ENCODE measurements at regions not wholly inside any gene's neighbourhood (a gene's known extent, or its start where the extent isn't known, plus 50 kb on each side); places are given as distances from the start of the nearest gene placed in this dataset.

DNA sequence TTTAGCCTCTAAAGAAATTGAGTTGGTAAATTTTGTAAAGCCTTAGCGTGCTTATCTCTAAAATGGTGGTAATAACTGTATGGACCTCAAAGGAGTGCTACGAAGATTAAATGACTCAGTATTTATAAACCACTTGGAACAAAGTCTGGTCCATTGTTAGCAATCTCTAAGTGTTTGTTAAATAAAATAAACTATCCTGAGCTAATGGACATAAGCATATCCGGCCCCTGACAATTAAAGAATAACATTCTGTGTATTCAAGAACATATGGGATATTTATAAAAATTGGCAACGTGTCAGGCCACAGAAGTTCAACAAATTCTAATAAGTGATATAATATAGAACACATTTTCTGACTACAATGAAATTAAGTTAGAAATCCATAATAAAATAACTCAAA lies 71.0 kb downstream of the MYEOV start:
- DNase-seq (ENCODE audit: low read depth, low spot score) = no peak

DNA sequence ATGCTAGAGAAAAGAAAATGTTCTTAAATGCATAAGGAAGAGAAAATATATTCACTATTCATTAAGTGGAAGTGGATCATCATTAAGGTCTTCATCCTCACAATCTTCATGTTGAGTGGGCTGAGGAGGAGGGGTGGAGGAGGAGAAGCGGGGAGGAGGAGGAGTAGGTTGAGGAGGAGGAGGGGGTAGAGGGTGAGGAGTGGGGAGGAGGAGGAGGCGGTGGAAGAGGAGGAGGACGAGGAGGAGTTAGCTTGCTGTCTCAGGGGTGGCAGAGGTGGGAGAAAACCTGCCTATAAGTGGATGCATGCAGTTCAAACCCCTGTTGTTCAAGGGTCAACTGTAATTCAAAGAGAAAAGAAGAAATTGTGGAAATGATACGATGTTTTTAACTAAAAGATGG lies 71.6 kb downstream of the MYEOV start:
- DNase-seq (ENCODE audit: low read depth, low spot score) = no peak

DNA sequence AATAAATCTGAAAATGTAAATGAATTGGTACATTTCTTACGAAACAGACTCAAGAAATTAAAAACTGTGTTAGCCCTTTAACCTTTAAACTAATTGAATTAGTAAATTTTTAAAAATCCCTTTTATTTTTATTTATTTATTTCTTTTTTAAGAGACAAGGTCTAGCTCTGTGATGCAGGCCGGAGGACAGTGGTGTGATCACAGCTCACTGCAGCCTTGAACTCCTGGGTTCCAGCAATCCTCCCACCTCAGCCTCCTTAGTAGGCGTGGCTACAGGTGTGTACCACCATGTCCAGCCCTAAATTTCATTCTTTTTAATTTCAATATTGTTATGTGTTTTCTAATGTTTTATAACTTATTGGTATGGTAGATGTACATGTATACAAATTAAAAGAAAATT lies 72.6 kb downstream of the MYEOV start:
- DNase-seq (ENCODE audit: low read depth, low spot score) = no peak

DNA sequence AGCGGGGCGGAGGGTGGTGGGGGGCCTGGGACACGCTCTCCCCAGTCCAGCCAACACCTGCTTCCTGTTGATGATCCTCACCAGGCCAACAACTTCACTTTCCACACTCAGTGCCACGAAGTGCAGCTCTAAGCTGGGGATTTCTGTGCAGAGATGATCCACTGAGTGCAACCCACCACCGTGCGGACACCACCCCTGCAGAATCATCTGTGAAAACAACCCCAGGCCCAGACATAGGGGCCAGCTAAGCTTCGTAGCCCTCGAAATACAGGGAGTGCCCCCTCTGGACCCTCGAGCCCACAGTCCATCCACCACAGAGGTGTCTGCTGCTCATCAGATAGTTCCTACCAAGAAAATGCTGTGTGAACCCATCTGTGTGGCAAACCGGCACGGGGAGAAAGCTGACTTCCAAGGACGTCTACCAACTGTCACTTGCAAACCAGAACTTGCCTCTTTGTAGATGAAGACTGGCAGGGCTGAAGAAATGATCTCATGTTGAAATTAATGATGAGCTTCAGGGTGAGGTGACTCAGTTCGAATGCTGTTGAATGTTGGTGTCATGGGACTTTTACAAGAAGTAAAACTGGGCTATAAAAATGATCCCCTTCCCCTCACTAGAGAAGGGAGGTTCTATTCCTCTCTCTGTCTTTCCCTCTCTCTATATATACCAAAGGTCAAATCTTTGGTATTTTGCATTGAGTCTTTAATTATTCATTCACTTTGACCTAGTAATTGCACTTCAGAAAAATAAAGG lies 73.4 kb downstream of the MYEOV start:
- no peak for DNase-seq (ENCODE audit: low read depth, low spot score)

DNA sequence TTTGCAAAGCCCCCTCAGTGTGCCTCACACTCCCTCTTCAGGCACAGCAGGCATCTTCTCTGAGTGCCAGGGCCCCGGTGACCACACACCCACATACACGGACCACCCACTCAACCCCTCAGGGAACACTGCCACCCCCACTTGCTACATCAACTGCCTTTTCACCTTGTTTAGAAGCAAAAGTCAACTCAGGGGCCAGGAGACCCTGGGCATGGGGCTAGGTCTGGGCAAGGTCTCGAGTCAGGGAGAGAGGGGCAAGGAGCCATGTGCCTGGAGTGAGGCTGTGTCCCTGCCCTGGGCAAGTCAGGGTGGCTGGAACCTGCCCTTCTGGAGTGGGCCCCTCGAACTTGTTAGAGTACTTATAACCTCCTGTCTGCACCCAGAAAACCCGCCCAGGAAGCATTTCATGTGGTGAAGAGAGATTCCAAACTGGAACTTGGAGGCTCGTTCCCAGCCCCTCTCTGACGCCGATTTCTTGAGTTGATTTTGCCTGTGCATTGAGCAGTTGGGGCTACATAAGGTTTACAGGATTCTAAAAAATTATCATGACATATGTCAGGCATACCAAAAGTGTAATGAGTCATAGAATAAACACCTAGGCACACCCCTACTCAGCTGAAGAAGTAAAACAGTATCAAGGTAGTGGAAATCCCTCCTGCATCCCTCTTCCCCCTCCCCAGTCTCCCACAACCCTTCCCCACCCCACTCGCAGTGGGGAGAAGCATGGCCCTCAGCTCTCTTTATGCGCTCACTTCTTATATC lies 74.3 kb downstream of the MYEOV start:
- no peak for DNase-seq (ENCODE audit: low read depth, low spot score)

DNA sequence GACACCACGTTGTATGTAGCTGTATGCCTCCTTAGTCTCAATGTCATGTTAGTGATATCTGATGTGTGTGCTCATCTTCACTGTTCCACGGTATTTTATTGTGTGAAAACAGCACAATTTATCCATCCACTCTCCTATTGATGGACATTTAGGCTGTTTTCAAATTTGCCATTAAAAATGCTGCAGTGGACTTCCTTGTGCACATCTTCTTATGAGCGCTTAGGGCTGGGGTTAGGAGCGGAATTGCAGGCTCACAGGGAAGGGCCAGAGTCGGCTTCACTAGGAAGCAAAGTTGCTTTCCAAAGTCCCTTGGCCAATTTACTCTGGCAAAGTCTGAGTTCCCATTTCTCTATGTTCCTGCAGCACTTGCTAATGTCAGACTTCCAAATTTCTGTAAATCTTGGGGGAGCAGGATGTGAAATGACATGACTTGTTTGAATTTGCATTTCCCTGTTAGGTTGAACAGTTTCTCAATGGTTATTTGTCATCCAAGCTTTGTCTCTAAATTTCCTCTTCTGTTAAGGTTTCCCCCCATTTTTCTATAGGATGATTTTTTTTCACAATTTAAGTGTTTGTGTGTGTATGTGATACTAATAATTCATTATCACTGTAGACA lies 75.4 kb downstream of the MYEOV start:
- DNase-seq (ENCODE audit: low read depth, low spot score) = no peak

DNA sequence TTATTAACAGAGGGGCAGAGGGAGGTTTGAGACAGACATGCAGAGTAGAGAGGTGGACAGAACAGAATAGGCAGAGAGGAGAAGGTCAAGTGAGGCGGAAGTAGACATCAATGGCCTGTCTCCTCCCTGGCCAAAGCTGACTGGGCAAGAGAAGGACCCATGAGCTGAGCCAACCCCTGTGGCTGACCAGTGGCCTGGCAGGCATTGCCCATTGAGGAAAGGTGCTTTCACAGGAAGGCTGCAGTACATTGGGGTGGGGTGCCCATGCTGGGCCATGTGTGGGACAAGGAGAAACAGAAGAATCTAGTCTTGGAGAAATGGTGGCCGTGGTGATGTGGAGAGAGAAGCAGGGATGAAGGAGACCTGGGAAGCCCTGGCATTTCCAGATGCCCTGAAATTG lies 76.0 kb downstream of the MYEOV start:
- no peak for DNase-seq (ENCODE audit: low read depth, low spot score)

DNA sequence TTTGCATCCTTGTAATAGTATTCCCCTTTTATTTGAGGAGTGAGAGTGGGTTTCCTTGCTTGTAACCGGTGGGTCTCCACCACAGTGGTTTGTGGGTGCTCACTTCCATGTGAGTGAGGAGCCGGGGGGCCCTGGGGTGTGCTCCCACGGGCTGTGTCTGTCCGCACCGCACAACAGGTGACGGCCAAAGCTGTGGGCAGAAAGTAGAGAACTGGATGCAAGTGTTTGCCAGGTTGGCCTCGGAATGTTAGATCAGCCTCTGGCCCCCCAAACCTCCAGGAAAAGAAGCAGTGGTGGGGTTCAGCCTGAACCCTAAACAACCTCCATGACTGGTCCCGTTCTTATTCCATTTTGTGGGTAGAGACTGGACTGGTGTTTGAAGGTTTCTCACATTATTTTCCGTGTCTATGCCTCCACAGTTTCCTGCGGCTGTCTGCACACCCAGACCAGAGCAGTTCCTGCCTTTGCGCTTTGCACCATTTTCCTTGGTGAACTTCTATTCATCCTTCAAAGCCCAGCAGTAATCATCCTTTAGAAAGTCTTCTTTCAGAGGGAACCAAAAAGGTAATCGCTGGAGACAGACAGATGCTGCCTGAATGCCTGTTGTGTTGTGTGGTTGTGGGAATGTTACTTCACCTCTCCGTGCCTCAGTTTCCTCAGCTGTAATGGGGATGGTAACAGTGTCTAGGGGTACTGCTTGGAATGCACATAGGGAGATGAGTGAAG lies 77.2 kb downstream of the MYEOV start:
- no peak for DNase-seq (ENCODE audit: low read depth, low spot score)

DNA sequence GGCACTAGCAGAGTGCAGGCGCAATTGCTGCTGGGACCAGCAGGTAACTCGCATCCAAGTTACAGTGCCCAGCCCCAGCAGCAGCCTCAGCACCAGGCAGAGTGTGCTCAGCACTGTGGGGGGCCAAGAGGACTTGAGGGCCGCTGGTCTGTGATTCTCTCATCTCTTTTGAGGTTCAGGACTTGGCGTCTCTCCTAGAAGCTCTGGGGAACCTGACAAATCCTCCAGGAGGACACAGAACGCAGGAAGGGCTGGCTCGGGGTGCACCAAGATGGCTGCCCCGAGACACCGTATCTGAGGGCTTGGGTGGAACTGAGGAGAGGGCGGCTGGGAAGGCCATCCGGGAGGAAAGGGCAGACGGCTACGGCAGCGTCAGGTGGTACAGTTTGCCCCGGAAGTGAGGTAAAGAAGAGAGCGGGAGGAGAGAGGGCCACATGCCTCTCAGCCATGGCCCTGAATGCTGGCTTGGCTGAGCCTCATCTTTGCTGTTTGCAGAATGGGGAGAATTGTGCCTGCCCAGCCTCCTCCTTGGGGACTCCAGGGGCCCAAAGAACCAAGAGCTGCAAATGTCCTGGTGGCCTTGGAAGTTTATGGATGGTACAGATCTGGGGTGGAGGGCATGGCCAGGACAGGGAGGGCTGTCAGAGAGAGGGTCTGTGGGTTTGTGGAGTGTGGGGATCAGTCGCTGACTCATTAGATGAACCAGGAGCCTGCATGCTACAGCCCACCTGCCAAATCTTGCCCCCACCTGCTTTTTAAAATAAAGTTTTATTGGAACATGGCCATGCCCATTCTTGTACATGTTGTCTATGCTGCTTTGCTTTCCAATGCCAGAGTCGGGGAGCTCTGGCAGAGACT lies 78.0 kb downstream of the MYEOV start:
- DNase-seq (ENCODE audit: low read depth, low spot score) = no peak

DNA sequence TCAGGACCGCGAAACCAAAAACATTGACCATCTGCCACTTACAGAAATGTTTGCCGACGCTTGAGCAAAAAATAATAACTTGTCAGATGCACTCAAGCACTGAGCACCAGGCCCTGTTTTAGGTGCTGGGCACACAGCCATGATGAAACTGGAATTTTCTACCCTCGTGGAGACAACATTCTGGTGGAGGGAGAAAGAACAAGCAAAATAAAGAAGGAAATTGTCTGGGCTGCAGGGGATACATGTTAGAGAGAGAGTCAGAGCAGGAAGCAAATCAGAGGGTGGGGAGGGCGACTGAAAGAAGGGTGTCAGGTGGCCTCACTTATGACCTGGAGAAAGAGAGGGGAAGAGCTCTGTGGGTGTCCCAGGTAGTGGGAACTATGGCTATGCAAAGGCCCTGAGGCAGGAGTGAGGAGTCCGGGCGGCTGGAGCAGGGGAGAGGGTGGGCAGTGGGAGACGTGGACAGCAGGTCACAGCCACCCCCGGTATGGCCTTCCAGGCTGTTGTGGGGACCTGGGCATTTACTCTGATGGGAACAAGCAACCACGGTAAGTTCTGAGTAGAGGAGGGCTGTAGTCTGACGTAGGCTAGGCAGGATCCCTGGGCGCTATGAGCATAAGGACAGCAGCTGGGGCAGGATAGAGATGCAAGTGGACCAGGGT lies 78.8 kb downstream of the MYEOV start:
- no peak for DNase-seq (ENCODE audit: low read depth, low spot score)

DNA sequence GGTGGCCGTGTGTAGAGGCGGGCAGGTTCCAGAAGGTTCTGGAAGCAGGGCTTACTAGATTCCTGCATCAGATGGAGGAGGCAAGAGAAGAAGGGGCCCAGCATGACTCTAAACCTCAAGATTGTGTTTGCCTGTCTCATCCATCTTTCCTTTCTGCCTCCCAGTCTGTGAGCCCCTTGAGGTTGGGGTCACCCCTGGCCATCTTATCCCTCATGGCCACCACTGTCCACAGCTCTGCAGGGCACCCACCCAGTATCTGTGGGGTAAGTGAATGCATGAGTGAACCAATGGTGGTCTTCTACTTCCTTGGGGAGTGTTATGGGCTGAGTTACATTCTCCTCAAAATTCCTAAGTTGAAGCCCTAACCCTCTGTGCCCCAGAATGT lies 79.3 kb downstream of the MYEOV start:
- DNase-seq (ENCODE audit: low read depth, low spot score) = no peak

DNA sequence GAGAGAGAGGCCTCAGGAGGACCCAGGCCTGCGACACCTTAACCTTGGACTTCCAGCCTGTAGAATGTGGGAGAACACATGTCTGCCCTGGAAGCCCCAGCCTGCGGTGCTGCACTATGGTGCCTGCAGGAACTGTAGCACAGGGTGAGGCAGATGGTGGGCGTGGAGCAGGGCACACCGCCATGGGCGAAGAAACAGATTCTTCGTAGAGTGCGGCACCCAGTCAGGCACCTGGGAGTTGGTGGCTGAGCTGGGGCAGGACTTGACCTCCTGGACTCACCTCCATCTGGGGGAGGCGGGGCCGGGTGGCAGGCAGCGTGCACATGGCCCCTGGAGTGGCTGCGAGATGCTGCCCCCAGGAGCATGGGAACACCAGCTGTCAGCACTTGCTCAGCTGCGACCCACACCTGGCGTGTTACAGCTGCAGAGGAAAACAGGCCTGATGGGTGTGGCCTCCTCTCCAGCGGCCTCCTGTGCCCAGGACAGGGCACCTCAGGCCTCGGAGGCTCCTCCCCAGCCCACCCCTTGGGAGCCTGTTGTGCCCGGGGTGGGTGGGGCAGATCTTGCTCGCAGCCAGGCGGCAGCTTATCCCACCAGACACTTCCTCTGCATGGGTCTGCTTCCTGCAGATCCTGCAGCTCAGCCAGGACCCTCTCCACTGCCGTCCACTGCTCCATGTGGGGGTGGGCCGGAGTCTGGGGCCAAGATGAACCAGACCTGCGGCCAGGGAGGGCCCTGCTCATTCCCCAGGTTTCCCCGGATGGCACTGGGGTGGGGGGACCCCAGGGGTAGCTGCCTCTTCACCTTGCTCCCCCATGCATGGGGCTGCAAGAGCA lies 80.4 kb downstream of the MYEOV start:
- DNase-seq (ENCODE audit: low read depth, low spot score) = no peak

DNA sequence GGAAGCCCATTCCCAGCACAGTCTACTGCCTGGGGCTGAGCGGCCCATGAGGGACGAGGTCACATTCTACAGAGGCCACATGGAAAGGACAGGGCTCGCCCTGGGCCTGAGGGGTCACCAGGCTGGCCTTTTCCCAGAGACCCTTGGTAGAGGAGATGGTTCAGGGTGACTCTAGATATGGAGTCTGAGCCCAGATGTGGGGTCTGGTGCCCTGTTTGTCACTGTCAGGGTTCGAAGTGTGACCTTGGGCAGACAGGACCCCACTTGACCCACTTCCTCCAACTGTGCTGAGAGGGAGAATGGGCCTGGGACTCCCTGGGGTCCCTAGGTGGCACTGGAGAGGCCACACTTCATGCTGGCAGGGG lies 81.0 kb downstream of the MYEOV start:
- DNase-seq (ENCODE audit: low read depth, low spot score) = no peak

DNA sequence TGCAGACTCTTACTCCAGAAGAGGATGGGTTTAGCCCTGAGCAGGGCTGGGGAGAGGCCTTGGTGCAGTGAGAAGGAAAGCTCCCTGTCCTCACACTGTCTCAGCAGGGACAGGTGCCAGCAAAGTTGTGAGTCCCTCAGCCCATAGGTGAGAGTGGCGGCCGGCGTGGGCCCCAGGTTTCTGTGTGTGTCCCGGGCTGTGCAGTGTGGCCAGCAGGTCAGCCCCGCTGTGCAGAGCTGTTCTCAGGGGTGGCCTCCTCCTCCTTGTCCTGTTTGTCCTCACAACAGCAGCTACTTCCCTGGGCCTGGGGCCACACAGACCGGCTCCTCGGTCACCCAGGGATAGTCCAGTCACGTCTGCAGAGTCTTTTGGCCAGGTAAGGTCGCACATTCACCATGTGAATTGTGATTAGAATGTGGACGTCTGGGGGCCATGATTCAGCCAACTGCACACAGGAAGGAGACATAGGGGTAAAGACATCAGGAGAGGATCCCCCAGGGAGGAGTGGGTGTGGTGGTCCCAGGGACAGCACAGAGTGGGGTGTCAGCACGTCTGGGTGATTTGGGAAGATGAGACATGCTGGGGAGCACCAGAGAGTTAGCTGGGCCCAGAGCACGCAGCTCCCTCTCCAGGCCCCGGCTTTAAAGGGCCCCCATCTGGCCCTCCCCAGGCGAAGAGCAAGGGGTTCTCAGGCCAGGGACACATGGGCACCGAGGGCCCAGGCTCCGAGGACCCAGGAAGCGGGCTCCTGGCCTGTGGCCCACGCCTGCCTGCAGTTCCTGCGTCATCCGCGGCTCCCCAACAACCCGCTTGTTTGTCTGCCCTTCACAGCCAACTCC lies 81.6 kb downstream of the MYEOV start:
- no peak for DNase-seq (ENCODE audit: low read depth, low spot score)

DNA sequence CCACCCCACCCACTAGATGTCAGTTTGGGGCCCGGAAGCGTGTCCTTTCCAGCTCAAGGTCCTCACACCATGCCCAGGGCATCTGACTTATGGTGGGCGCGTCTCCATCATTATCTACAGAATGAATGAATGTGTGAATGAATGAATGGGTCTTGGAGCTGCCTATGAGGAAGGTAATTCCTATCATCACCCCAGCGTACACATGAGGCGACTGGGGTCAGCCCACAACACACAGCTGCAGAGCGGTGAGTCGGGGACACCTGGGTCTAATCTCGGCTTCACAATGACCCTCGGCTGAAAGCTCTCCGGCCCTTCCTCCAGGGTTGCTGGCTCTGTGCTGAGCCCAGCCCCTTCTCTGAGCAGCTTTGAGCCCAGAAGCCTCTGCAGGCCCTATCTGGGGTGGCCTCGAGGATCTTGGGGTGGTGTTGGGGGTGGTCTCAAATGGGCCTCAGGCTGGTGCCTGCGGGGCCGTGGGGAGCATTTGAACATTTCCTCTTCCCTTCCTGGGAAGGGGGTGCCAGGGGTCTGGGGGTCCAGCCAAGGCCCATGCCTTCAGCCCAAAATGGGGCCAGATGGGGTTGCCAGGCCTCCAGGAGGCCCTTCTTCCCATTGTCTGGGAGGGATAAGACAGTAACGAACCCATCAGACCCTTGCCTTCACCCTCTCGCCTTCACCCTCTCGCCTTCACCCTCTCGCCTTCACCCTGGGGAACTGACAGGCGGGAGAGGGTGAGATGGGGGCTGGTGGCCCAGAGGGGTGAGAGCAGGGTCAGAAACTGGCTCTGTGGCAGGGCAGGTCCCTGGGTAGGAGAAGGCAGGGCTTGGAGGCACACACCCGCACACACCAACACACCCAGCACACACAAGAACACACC lies 82.4 kb downstream of the MYEOV start:
- DNase-seq (ENCODE audit: low read depth, low spot score) = no peak

DNA sequence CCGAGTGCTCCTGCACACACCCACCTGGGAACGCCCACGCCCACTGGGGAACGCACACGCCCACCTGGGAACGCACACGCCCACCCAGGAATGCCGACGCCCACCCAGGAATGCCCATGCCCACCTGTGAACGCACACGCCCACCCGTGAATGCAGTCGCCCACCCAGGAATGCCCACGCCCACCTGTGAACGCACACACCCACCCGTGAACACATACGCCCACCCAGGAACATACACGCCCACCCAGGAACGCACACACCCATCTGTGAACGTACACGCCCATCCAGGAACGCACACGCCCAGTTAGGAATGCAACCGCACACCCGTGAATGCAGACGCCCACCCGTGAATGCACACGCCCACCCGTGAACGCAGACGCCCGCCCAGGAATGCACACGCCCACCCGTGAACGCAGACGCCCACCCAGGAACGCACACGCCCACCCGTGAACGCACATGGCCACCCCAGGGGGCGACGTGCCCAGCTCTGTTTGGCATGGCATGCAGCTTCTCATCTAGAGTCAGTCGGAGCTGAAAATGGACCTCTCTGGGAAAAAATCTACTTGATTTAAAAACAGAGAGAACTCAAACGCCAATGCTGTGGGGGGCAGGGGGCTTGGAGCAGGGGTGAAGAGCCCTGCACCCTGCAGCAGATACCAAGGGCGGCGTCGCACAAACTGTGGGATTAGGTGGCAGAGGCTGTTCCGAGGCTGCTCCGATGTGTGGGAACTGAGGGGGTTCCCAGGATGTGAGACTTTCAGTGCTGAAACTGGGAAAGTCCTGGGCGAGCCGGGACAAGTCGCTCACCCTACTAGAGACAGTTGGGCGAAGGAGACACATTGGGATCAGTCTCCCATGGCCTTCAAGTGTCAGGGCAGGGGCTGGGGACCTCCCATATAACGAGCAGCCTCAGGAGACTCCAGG lies 83.3 kb downstream of the MYEOV start:
- DNase-seq (ENCODE audit: low read depth, low spot score) = no peak

DNA sequence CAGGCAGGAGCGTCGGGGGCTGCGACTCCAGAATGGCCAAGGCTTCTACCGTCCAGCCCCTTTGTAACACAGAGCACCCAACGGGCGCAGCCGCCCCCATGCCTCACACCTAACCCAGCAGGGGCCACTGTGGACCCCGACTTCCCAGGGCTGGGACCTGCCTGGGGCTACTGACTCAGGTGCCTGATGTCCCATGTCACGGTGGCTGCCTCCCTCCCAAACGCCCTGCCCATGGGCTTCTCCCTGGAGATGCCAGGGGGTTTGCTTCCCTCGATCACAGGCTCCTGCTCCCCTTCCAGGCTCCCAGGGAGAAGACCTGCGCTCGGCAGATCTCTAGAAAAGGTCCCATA lies 84.0 kb downstream of the MYEOV start:
- no peak for DNase-seq (ENCODE audit: low read depth, low spot score)
